Pancreas (tissue), 10 donors: ENCODE measurements at regions not wholly inside any gene's neighbourhood (a gene's known extent, or its start where the extent isn't known, plus 50 kb on each side); places are given as distances from the start of the nearest gene placed in this dataset.

ENCODE experiments used
- ATAC-seq, 4 donors: fragments of 200-7000 bp; cut with Tn5 transposase; one replicate each; pipeline versions ENCODE4 v1.8.0 to v1.9.1; 2020; ENCODE audit warnings: mild to moderate bottlenecking in 4 of 4, moderate library complexity in 4 of 4
- DNase-seq, 6 donors: peaks; one replicate each; pipeline ENCODE4 v3.0.0-alpha.2; 2020
- FAIRE-seq: peaks from 2 replicates; lab custom pipeline; 2012; peaks lifted over from hg19 to GRCh38; lab: Jason Lieb, UNC
- H3K27ac ChIP-seq, 4 donors: fragments of 200-600 bp; sonication (generic); 1 replicate in 3 of 4; 2 replicates in 1 of 4; pipeline versions ENCODE4 v1.5.0 to v1.8.0; 2020
- H3K27me3 ChIP-seq, 4 donors: fragments of 200-600 bp; one replicate each; pipeline ENCODE4 v1.8.0; 2021
- H3K36me3 ChIP-seq, 3 donors: fragments of 200-600 bp; sonication (generic) in 1 of 3; one replicate each; pipeline versions ENCODE4 v1.5.0 to v1.8.0; 2020 to 2021
- H3K4me1 ChIP-seq, 3 donors: fragments of 200-600 bp; one replicate each; pipeline ENCODE4 v1.8.0; 2021
- H3K4me3 ChIP-seq, 4 donors: fragments of 200-600 bp; sonication (generic) in 2 of 4; one replicate each; pipeline versions ENCODE4 v1.5.0 to v1.8.0; 2020 to 2021
- H3K9me3 ChIP-seq, 4 donors: fragments of 200-600 bp; one replicate each; pipeline ENCODE4 v1.8.0; 2021
- CTCF ChIP-seq, 4 donors: fragments of 200-600 bp; sonication (generic) in 3 of 4; IDR thresholded peaks; one replicate each; pipeline versions ENCODE4 v1.5.0 to v1.8.0; 2021; ENCODE audit warnings: antibody characterized with exemption in 4 of 4
- WGBS, 2 donors: extraction: QIAGEN DNeasy Blood & Tissue Kit; methylation state at CpG; one replicate each; pipeline ENCODE4 v1.1.7; 2013; 5-methylcytosine and 5-hydroxymethylcytosine counted together
- intact Hi-C, 3 donors: fragments of 100-400 bp; cut with DNase I; formaldehyde crosslinking; loops; one replicate each; pipeline versions ENCODE4 v1.11.1 to v1.14.2; 2022
- donor health status: healthy with polysubstance abuse.
- donor health status: DM: no; HTN: no; CAD: no; lungs with moderate emphysema.
- donor health status: DM: no; HTN: no; CAD: no.
- donor health status: control.
- donor health status: control.
- donor health status: Bipolar disorder and iron deficiency.
- donor health status: DM: yes; HTN: yes; CAD: no.
- donor health status: DM: no; HTN: no; CAD: no.
- donor health status: DM: no; HTN: no; CAD: no.
- donor health status: DM: yes; HTN: yes; CAD: no.

GRCh38 chr5:143506836-143507552 lies 103.5 kb upstream of the NR3C1 start:
- peaks cover 4 to 23% (median 18%) of the 10 kb centered on the region in 3 donors for H3K4me1 ChIP-seq
- no peaks in the 10 kb centered on the region for H3K9me3 ChIP-seq
- H3K27me3 ChIP-seq = no peaks in the 10 kb centered on the region
- intact Hi-C loops = no loop called here
- H3K27ac ChIP-seq = peak overlapping the region; percentile 51 to 80 (median 69)
- WGBS, 2 donors = 16 to 21% methylated on average over 1 of the region's 1 CpG
- no peak for TF ChIP-seq CTCF (IDR thresholded peaks at IDR 0.05)
- H3K4me3 ChIP-seq = no peak overlapping the region
- FAIRE-seq (no peak), ATAC-seq (peak; percentile 95 to 98 (median 98)), DNase-seq (peak in 4 of 6 donors; percentile 19 to 59 (median 36))
- H3K36me3 ChIP-seq = no peaks in the 10 kb centered on the region

- Histone ChIP-seq H3K4me3 (no peak overlapping the region), H3K36me3 (no peaks in the 10 kb centered on the region), H3K4me1 (peaks cover 4 to 23% (median 18%) of the 10 kb centered on the region in 3 donors), H3K27me3 (no peaks in the 10 kb centered on the region), H3K27ac (peak overlapping the region in 3 of 4 donors; percentile 66 to 80 (median 72)), H3K9me3 (no peaks in the 10 kb centered on the region)
- DNase-seq (no peak), ATAC-seq (no peak), FAIRE-seq (no peak)
- intact Hi-C loops = no loop called here
- 94 to 100% methylated on average over 1 of the region's 1 CpG for WGBS, 2 donors
- no peak for TF ChIP-seq CTCF (IDR thresholded peaks at IDR 0.05)
Measured at GRCh38 chr5:143505934-143506333, 102.4 kb upstream of the NR3C1 start.

GRCh38 chr5:143505354-143505753 lies 101.9 kb upstream of the NR3C1 start:
- no peaks in the 10 kb centered on the region for H3K9me3 ChIP-seq
- peaks cover 4 to 23% (median 18%) of the 10 kb centered on the region in 3 donors for H3K4me1 ChIP-seq
- no peak for ATAC-seq
- H3K27me3 ChIP-seq = no peaks in the 10 kb centered on the region
- H3K4me3 ChIP-seq = no peak overlapping the region
- FAIRE-seq = no peak
- no peak for TF ChIP-seq CTCF (IDR thresholded peaks at IDR 0.05)
- intact Hi-C loops = no loop called here
- DNase-seq = no peak
- peak overlapping the region in 2 of 4 donors; percentile 66 to 72 for H3K27ac ChIP-seq
- no peaks in the 10 kb centered on the region for H3K36me3 ChIP-seq

- Histone ChIP-seq H3K27me3 (no peaks in the 10 kb centered on the region), H3K4me3 (no peak overlapping the region), H3K27ac (no peak overlapping the region), H3K4me1 (peaks cover 4 to 13% (median 4%) of the 10 kb centered on the region in 3 donors), H3K36me3 (no peaks in the 10 kb centered on the region), H3K9me3 (no peaks in the 10 kb centered on the region)
- FAIRE-seq (no peak), ATAC-seq (no peak), DNase-seq (peak in 1 of 6 donors; percentile 15)
- intact Hi-C loops = no loop called here
- no peak for TF ChIP-seq CTCF (IDR thresholded peaks at IDR 0.05)
- 89 to 92% methylated on average over 7 of the region's 7 CpGs for WGBS, 2 donors
Measured at GRCh38 chr5:143501310-143502044, 98.0 kb upstream of the NR3C1 start.
